A673 (cell line): ENCODE measurements at regions not wholly inside any gene's neighbourhood (a gene's known extent, or its start where the extent isn't known, plus 50 kb on each side); places are given as distances from the start of the nearest gene placed in this dataset.

Experiments used
- BruUV-seq: library from RNA; stranded (reverse); fragments of 400-500 nt; replicated peaks from 2 replicates; lab custom pipeline; 2021; lab: Mats Ljungman, UMichigan
- CTCF ChIA-PET: fragments of 300-600 bp; sonication (Branson Sonifier 250); formaldehyde crosslinking; loops from one replicate; lab custom pipeline; 2022; ENCODE audit warnings: antibody characterized with exemption; lab: Charles Lee
- POLR2A ChIA-PET: fragments of 300-600 bp; sonication (Branson Sonifier 250); formaldehyde crosslinking; loops from one replicate; lab custom pipeline; 2022; ENCODE audit warnings: antibody characterized with exemption; ENCODE audit not compliant: low non-redundant PET; lab: Charles Lee
- DNase-seq: peaks from one replicate; pipeline ENCODE4 v3.0.0-alpha.2; 2015; ENCODE audit warnings: low spot score
- H3K27ac ChIP-seq: fragments of 200-600 bp; sonication (generic); 2 replicates; pipeline ENCODE4 v1.5.1; 2016; ENCODE audit warnings: mixed run types, low read depth, mild to moderate bottlenecking, mixed read lengths, antibody characterized with exemption, low read length; ENCODE audit not compliant: poor library complexity, severe bottlenecking
- H3K27me3 ChIP-seq: fragments of 200-600 bp; sonication (generic); replicated peaks from 2 replicates; pipeline ENCODE4 v1.6.1; 2017; ENCODE audit warnings: mixed run types, low read depth, mild to moderate bottlenecking, mixed read lengths, antibody characterized with exemption, low read length; ENCODE audit not compliant: insufficient read depth, poor library complexity
- H3K36me3 ChIP-seq: fragments of 200-600 bp; sonication (generic); 2 replicates; pipeline ENCODE4 v1.6.1; 2016; ENCODE audit warnings: mixed run types, mild to moderate bottlenecking, mixed read lengths, antibody characterized with exemption, low read length; ENCODE audit not compliant: insufficient read depth, poor library complexity, severe bottlenecking
- H3K4me1 ChIP-seq: fragments of 200-600 bp; sonication (generic); 2 replicates; pipeline ENCODE4 v1.6.1; 2017; ENCODE audit warnings: mixed run types, mild to moderate bottlenecking, mixed read lengths, antibody characterized with exemption, low read length; ENCODE audit not compliant: insufficient read depth, poor library complexity, severe bottlenecking
- H3K4me3 ChIP-seq: fragments of 200-600 bp; sonication (generic); 2 replicates; pipeline ENCODE4 v1.5.1; 2016; ENCODE audit warnings: low read depth, mixed run types, mild to moderate bottlenecking, mixed read lengths, low read length; ENCODE audit not compliant: poor library complexity, severe bottlenecking
- H3K9me3 ChIP-seq: fragments of 200-600 bp; sonication (generic); 2 replicates; pipeline ENCODE4 v1.6.1; 2016; ENCODE audit warnings: mixed run types, low read depth, mild to moderate bottlenecking, mixed read lengths, antibody characterized with exemption, low read length; ENCODE audit not compliant: poor library complexity, severe bottlenecking
- CTCF ChIP-seq: fragments of 300-800, 200-600 bp; sonication (generic); conservative IDR thresholded peaks from 2 replicates; pipeline ENCODE4 v1.5.1; 2017; ENCODE audit warnings: low read depth, mild to moderate bottlenecking, antibody characterized with exemption, low read length, moderate library complexity, mixed read lengths
- EZH2 ChIP-seq: fragments of 200-600 bp; sonication (generic); IDR thresholded peaks from 2 replicates; pipeline ENCODE4 v1.6.1; 2017; ENCODE audit warnings: borderline replicate concordance, low read depth, mild to moderate bottlenecking, mixed read lengths, antibody characterized with exemption, low read length; ENCODE audit not compliant: poor library complexity, severe bottlenecking
- intact Hi-C: fragments of 100-400 bp; cut with micrococcal nuclease; formaldehyde crosslinking; loops from one replicate; pipeline ENCODE4 v1.10.0; 2022; ENCODE audit not compliant: unreplicated experiment

- H3K36me3 ChIP-seq = no peaks in the 10 kb centered on the region
- H3K4me1 ChIP-seq = no peaks in the 10 kb centered on the region
- CTCF ChIA-PET = no interaction called here
- POLR2A ChIA-PET = no interaction called here
- no peaks in the 10 kb centered on the region for H3K9me3 ChIP-seq
- DNase-seq = no peak
- TF ChIP-seq CTCF (no peak), EZH2 (no peak)
- intact Hi-C loops = no loop called here
- no peaks in the 10 kb centered on the region for H3K27me3 ChIP-seq
- no peak overlapping the region for H3K4me3 ChIP-seq
- BruUV-seq = no TSS peak
- H3K27ac ChIP-seq = no peak overlapping the region
Observed at GRCh38 chr1:101158424-101158823, 78.4 kb upstream of the S1PR1 start.

GRCh38 chr1:101154547-101154946 is 82.3 kb upstream of the S1PR1 start:
- no TSS peak for BruUV-seq
- Histone ChIP-seq H3K9me3 (no peaks in the 10 kb centered on the region), H3K36me3 (no peaks in the 10 kb centered on the region), H3K4me3 (no peak overlapping the region), H3K4me1 (peaks cover 3% of the 10 kb centered on the region), H3K27me3 (no peaks in the 10 kb centered on the region), H3K27ac (no peak overlapping the region)
- TF ChIP-seq CTCF (no peak), EZH2 (no peak)
- POLR2A ChIA-PET = no interaction called here
- peak; percentile 29 for DNase-seq
- intact Hi-C loops = no loop called here
- CTCF ChIA-PET = no interaction called here

GRCh38 chr1:101153692-101154091 is 83.1 kb upstream of the S1PR1 start:
- intact Hi-C loops = no loop called here
- Histone ChIP-seq H3K27ac (no peak overlapping the region), H3K27me3 (no peaks in the 10 kb centered on the region), H3K36me3 (no peaks in the 10 kb centered on the region), H3K9me3 (no peaks in the 10 kb centered on the region), H3K4me3 (no peak overlapping the region), H3K4me1 (peaks cover 9% of the 10 kb centered on the region)
- DNase-seq = no peak
- CTCF ChIA-PET = no interaction called here
- POLR2A ChIA-PET = no interaction called here
- no peak for TF ChIP-seq EZH2
- TF ChIP-seq CTCF = no peak
- BruUV-seq = no TSS peak
